DND-41 (cell line): ENCODE measurements at regions not wholly inside any gene's neighbourhood (a gene's known extent, or its start where the extent isn't known, plus 50 kb on each side); places are given as distances from the start of the nearest gene placed in this dataset.

ENCODE experiments used
- CTCF ChIP-seq: IDR thresholded peaks from 2 replicates; pipeline ENCODE4 v1.5.1; 2012; ENCODE audit warnings: borderline replicate concordance, low read length, moderate library complexity, mild to moderate bottlenecking; ENCODE audit not compliant: poor library complexity, severe bottlenecking; ENCODE audit errors: extremely low read depth
- EZH2 ChIP-seq: IDR thresholded peaks from 3 replicates; pipeline ENCODE4 v1.6.1; 2012; ENCODE audit warnings: borderline replicate concordance, low read depth, mild to moderate bottlenecking, moderate library complexity, low read length, inconsistent platforms; ENCODE audit not compliant: severe bottlenecking

- TF ChIP-seq CTCF: no peak
- TF ChIP-seq EZH2: no peak
Observed at GRCh38 chr1:58948671-58949070, 164.8 kb upstream of the JUN start.
